Astrocyte (in vitro differentiated cells and primary cell): ENCODE measurements at regions not wholly inside any gene's neighbourhood (a gene's known extent, or its start where the extent isn't known, plus 50 kb on each side); places are given as distances from the start of the nearest gene placed in this dataset.

Experiments
- EZH2 ChIP-seq: IDR thresholded peaks from 2 replicates; pipeline ENCODE4 v1.6.1; 2012; ENCODE audit warnings: mild to moderate bottlenecking, low read length, inconsistent platforms; ENCODE audit not compliant: insufficient read depth
- TF ChIP-seq, protein P1 (sequence below): IDR thresholded peaks from 2 replicates; pipeline ENCODE4 v1.5.1; 2011; ENCODE audit warnings: low read depth, mild to moderate bottlenecking, inconsistent platforms, low read length, moderate library complexity; ENCODE audit not compliant: insufficient read depth

GRCh38 chr10:47241946-47242867, 57.8 kb upstream of the GDF10 start:
- TF ChIP-seq, protein P1, sequence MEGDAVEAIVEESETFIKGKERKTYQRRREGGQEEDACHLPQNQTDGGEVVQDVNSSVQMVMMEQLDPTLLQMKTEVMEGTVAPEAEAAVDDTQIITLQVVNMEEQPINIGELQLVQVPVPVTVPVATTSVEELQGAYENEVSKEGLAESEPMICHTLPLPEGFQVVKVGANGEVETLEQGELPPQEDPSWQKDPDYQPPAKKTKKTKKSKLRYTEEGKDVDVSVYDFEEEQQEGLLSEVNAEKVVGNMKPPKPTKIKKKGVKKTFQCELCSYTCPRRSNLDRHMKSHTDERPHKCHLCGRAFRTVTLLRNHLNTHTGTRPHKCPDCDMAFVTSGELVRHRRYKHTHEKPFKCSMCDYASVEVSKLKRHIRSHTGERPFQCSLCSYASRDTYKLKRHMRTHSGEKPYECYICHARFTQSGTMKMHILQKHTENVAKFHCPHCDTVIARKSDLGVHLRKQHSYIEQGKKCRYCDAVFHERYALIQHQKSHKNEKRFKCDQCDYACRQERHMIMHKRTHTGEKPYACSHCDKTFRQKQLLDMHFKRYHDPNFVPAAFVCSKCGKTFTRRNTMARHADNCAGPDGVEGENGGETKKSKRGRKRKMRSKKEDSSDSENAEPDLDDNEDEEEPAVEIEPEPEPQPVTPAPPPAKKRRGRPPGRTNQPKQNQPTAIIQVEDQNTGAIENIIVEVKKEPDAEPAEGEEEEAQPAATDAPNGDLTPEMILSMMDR: no peak
- TF ChIP-seq EZH2: no peak
